Stimulated activated CD4-positive, alpha-beta T cell treated with anti-CD3 and anti-CD28 coated beads, Interleukin-12 subunit alpha, Interleukin-12 subunit beta, amount 100 ng/mL, for 4 hours (primary cell): ENCODE measurements at regions not wholly inside any gene's neighbourhood (a gene's known extent, or its start where the extent isn't known, plus 50 kb on each side); places are given as distances from the start of the nearest gene placed in this dataset.

Experiments used
- DNase-seq: peaks from one replicate; pipeline ENCODE4 v3.0.0-alpha.2; 2020

- no peak for DNase-seq
Measured at GRCh38 chr14:28661171-28661772, 105.3 kb upstream of the FOXG1 start.

GRCh38 chr14:28666961-28667360 lies 99.6 kb upstream of the FOXG1 start:
- DNase-seq = no peak

DNA sequence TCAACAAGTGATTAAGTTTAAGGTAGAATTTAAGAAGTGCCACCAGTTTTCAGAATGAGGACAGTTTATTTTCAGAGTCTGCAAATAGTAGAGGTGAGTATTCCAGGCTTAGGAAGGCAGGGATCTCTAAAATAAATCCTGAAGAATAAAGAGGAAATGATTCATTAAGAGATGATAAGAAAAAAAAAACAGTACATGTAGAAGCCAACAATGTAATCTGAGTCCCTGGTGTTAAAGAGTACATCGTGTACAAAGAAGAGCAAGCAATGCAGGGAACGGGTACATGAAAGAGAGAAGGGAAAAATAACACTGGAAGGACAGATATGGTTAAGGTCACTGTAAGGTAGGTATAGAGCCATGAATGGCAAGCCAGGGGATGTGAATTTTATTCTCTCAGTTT lies 95.2 kb upstream of the FOXG1 start:
- DNase-seq = no peak

DNA sequence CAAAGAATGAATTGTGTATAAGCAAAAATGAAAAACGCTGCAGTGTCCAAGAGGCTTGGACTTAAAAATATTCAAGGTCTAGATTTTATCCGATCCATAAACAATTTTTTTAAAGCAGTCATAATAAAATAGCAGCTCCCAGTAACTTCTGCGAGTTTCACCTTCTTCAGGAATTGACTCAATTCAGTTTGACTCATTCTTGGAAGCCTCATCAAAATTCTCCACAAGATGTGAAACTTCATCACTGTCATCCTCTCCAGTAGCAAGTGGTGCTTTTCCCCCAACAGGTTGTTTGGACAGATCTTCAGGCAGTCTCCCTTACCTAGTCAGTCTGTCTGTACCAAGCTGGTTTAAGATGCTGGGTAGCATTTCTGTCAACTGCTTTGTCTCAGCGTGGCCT lies 93.5 kb upstream of the FOXG1 start:
- DNase-seq = no peak

DNA sequence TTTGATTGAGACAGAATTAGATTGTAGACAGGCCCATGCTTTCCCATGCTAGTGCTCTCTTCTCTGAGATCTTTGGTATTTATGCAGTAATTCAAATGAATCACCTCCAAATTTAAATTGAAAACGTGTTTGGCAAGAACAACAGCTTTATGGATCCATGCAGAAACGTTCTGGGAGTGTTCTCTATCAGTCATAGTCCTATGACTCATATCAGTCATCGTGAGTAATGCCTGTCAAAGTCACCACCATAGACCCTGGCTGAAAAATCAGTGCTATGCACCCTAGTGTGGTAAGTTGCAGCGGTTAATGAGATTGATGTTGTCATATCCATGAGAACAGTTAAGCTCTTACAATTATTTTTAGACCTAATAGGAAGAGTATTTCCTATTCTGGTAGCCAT lies 90.1 kb upstream of the FOXG1 start:
- no peak for DNase-seq

GRCh38 chr14:28677381-28677780 lies 89.2 kb upstream of the FOXG1 start:
- DNase-seq = no peak

DNA sequence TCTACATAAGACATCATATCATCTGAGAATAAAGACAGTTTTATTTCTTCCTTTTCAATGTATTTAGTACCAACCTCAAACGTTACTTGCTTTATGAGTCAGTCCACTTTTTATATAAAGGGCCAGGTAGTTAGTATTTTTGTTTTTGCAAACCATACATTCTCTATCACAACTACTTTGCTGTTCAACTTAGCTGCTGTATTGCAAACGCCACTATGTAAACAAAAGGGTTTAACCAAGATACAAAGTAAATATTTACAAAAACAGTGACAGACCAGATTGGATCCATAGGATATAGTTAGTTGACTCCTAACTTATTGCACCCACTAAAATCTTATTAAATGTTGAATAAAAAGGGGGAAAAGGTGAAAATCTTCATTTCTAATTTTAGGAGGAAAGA lies 87.7 kb upstream of the FOXG1 start:
- DNase-seq = no peak

DNA sequence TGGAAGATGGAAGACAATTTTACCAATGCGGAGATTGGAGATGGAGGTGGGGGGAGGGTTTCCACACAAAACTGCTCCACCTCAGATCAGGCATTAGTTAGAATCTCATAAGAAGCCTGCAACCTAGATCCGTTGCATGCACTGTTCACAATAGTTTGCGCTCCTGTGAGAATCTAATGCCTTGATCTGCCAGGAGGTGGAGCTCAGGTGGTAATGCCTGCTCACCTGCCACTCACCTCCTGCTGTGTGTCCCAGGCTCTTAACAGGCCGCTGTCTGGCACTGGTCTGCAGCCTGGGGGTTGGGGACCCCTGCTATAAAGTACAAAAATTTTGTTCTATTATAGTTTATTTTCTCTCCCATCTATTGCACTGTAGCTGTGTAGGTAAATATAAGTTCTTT lies 84.9 kb upstream of the FOXG1 start:
- DNase-seq = no peak

GRCh38 chr14:28690029-28690692 lies 76.4 kb upstream of the FOXG1 start:
- DNase-seq = no peak

- no peak for DNase-seq
Measured at GRCh38 chr14:28695109-28695508, 71.5 kb upstream of the FOXG1 start.

DNA sequence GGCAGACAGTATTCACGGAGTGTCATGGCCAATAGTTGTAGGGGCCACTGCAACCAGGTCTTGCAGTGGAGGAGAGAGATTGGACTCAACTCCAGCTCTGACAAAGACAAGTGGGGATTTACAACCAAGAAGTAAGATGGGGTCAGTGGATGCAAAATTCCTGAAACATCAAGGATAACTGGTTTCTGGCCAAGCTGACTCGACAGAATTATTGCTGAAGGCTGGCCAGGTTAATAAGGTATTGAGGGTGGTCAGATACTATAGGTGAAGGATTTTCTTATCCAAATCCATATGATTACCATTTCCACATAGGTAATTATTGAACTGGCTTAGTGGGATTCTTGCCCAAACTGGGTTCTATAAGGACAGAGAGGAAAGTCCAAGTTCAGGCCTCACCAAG lies 64.9 kb upstream of the FOXG1 start:
- DNase-seq = no peak

DNA sequence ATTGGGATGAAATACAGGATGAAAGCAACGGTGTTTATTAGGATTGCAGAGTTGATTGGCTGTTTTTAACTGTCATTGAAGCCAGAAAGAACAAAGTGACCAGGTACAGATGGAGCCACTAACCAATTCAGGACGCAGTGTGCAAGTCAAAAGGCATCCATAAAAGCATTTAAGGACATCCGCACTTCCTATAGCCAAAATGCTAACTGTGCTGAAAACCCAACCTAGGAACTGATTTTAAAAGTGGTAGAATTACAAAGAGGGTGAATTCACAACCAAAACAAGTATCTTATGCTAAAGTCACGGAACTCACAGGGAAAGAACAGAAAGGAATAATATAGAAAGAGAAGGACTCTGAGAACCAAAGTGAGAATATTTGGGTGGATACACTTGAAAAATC lies 63.1 kb upstream of the FOXG1 start:
- no peak for DNase-seq

- DNase-seq = no peak
Measured at GRCh38 chr14:28704153-28704552, 62.4 kb upstream of the FOXG1 start.

DNA sequence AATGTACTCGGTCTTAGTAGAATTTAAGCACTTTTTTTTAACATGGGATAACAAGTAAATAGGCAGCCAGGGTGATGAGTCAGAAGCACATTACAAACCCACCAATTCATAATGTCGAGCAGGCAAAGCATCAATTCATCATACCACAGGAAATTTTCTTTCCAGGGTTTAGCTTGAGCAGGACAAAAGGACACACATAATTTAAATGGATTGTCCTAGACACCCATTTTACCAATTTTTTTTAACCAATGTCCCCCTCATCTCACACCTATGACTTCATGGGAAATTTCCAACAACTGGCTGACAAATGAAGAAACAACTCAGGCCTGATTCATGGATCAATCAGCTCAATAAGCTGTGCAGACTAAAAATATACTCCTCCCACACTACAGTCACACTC lies 58.8 kb upstream of the FOXG1 start:
- no peak for DNase-seq

GRCh38 chr14:28709571-28710305 lies 56.8 kb upstream of the FOXG1 start:
- DNase-seq = no peak
